Stromal cell of bone marrow (primary cell): ENCODE measurements at regions not wholly inside any gene's neighbourhood (a gene's known extent, or its start where the extent isn't known, plus 50 kb on each side); places are given as distances from the start of the nearest gene placed in this dataset.
"Not testable (repeated sequence)": the region's sequence is repeated elsewhere in the genome, so short reads cannot be mapped to it uniquely, and the experiment has no call there.

ENCODE experiments used
- DNase-seq: peaks from one replicate; pipeline ENCODE4 v3.0.0-alpha.2; 2012; ENCODE audit warnings: low read depth

GRCh38 chr16:9343276-9343675 lies 251.8 kb downstream of the HAPSTR1 start:
- DNase-seq, result no peak

- no peak for DNase-seq
Measured at GRCh38 chr16:9344508-9344907, 253.1 kb downstream of the HAPSTR1 start.

- no peak for DNase-seq
Measured at GRCh38 chr16:9345046-9345445, 253.6 kb downstream of the HAPSTR1 start.

GRCh38 chr16:9345880-9346279 lies 254.4 kb downstream of the HAPSTR1 start:
- no peak for DNase-seq

GRCh38 chr16:9348912-9349311 lies 257.5 kb downstream of the HAPSTR1 start:
- DNase-seq, result no peak

- DNase-seq, result not testable (repeated sequence)
Measured at GRCh38 chr16:9349373-9349960, 258.0 kb downstream of the HAPSTR1 start.

GRCh38 chr16:9350119-9350799 lies 258.8 kb downstream of the HAPSTR1 start:
- not testable (repeated sequence) for DNase-seq

- no peak for DNase-seq
Measured at GRCh38 chr16:9351440-9351839, 260.0 kb downstream of the HAPSTR1 start.

GRCh38 chr16:9351841-9352434 lies 260.5 kb downstream of the HAPSTR1 start:
- no peak for DNase-seq

GRCh38 chr16:9357829-9358228 lies 266.4 kb downstream of the HAPSTR1 start:
- DNase-seq, result no peak

GRCh38 chr16:9360075-9360474 lies 268.6 kb downstream of the HAPSTR1 start:
- DNase-seq, result no peak

GRCh38 chr16:9362050-9362449 lies 270.6 kb downstream of the HAPSTR1 start:
- no peak for DNase-seq

GRCh38 chr16:9362604-9363003 lies 271.2 kb downstream of the HAPSTR1 start:
- DNase-seq, result no peak

GRCh38 chr16:9363520-9363919 lies 272.1 kb downstream of the HAPSTR1 start:
- no peak for DNase-seq

- no peak for DNase-seq
Measured at GRCh38 chr16:9364721-9365369, 273.4 kb downstream of the HAPSTR1 start.

- DNase-seq, result no peak
Measured at GRCh38 chr16:9365370-9365728, 273.9 kb downstream of the HAPSTR1 start.

- no peak for DNase-seq
Measured at GRCh38 chr16:9366048-9366969, 274.9 kb downstream of the HAPSTR1 start.

GRCh38 chr16:9370061-9370491 lies 278.6 kb downstream of the HAPSTR1 start:
- no peak for DNase-seq

- no peak for DNase-seq
Measured at GRCh38 chr16:9371713-9372448, 280.4 kb downstream of the HAPSTR1 start.

GRCh38 chr16:9372934-9373890 lies 281.8 kb downstream of the HAPSTR1 start:
- DNase-seq, result no peak
